ENCODE measurements at regions not wholly inside any gene's neighbourhood (a gene's known extent, or its start where the extent isn't known, plus 50 kb on each side); places are given as distances from the start of the nearest gene placed in this dataset.

GRCh38 chr5:153130296-153130695 lies 360.2 kb upstream of the GRIA1 start:
- DNase-seq (ENCODE audit: low spot score), result no peak

GRCh38 chr5:153135411-153135810 lies 355.1 kb upstream of the GRIA1 start:
- no peak for DNase-seq (ENCODE audit: low spot score)

- no peak for DNase-seq (ENCODE audit: low spot score)
These were observed 353.4 kb upstream of the GRIA1 start for GRCh38 chr5:153136910-153137614.

- no peak for DNase-seq (ENCODE audit: low spot score)
These were observed 342.4 kb upstream of the GRIA1 start for GRCh38 chr5:153147891-153148623.

- DNase-seq (ENCODE audit: low spot score), result no peak
These were observed 341.9 kb upstream of the GRIA1 start for GRCh38 chr5:153148624-153148976.

GRCh38 chr5:153151558-153151957 lies 338.9 kb upstream of the GRIA1 start:
- DNase-seq (ENCODE audit: low spot score), result no peak

GRCh38 chr5:153153086-153153485 lies 337.4 kb upstream of the GRIA1 start:
- DNase-seq (ENCODE audit: low spot score), result no peak

- no peak for DNase-seq (ENCODE audit: low spot score)
These were observed 333.3 kb upstream of the GRIA1 start for GRCh38 chr5:153157156-153157555.

GRCh38 chr5:153158608-153159007 lies 331.9 kb upstream of the GRIA1 start:
- no peak for DNase-seq (ENCODE audit: low spot score)

- DNase-seq (ENCODE audit: low spot score), result no peak
These were observed 330.9 kb upstream of the GRIA1 start for GRCh38 chr5:153159616-153160015.

- no peak for DNase-seq (ENCODE audit: low spot score)
These were observed 322.2 kb upstream of the GRIA1 start for GRCh38 chr5:153168241-153168640.

- no peak for DNase-seq (ENCODE audit: low spot score)
These were observed 303.0 kb upstream of the GRIA1 start for GRCh38 chr5:153187503-153187902.

GRCh38 chr5:153206361-153206760 lies 284.1 kb upstream of the GRIA1 start:
- DNase-seq (ENCODE audit: low spot score), result no peak

GRCh38 chr5:153209016-153209415 lies 281.5 kb upstream of the GRIA1 start:
- no peak for DNase-seq (ENCODE audit: low spot score)

- no peak for DNase-seq (ENCODE audit: low spot score)
These were observed 280.8 kb upstream of the GRIA1 start for GRCh38 chr5:153209687-153210086.

GRCh38 chr5:153211076-153211475 lies 279.4 kb upstream of the GRIA1 start:
- no peak for DNase-seq (ENCODE audit: low spot score)

- DNase-seq (ENCODE audit: low spot score), result no peak
These were observed 278.0 kb upstream of the GRIA1 start for GRCh38 chr5:153212471-153212870.

GRCh38 chr5:153222936-153223335 lies 267.5 kb upstream of the GRIA1 start:
- no peak for DNase-seq (ENCODE audit: low spot score)

GRCh38 chr5:153223376-153223775 lies 267.1 kb upstream of the GRIA1 start:
- no peak for DNase-seq (ENCODE audit: low spot score)

- DNase-seq (ENCODE audit: low spot score), result no peak
These were observed 265.8 kb upstream of the GRIA1 start for GRCh38 chr5:153224651-153225050.

- DNase-seq (ENCODE audit: low spot score), result no peak
These were observed 256.5 kb upstream of the GRIA1 start for GRCh38 chr5:153233933-153234332.

GRCh38 chr5:153236319-153236718 lies 254.2 kb upstream of the GRIA1 start:
- no peak for DNase-seq (ENCODE audit: low spot score)

- no peak for DNase-seq (ENCODE audit: low spot score)
These were observed 252.7 kb upstream of the GRIA1 start for GRCh38 chr5:153237671-153238332.
